A673 (cell line): ENCODE measurements at regions not wholly inside any gene's neighbourhood (a gene's known extent, or its start where the extent isn't known, plus 50 kb on each side); places are given as distances from the start of the nearest gene placed in this dataset.

Source experiments
- CTCF ChIP-seq: fragments of 300-800, 200-600 bp; sonication (generic); conservative IDR thresholded peaks from 2 replicates; pipeline ENCODE4 v1.5.1; 2017; ENCODE audit warnings: low read depth, mild to moderate bottlenecking, antibody characterized with exemption, low read length, moderate library complexity, mixed read lengths
- EZH2 ChIP-seq: fragments of 200-600 bp; sonication (generic); IDR thresholded peaks from 2 replicates; pipeline ENCODE4 v1.6.1; 2017; ENCODE audit warnings: borderline replicate concordance, low read depth, mild to moderate bottlenecking, mixed read lengths, antibody characterized with exemption, low read length; ENCODE audit not compliant: poor library complexity, severe bottlenecking

GRCh38 chr5:44932922-44933585, 124.3 kb downstream of the MRPS30 start:
- no peak for TF ChIP-seq CTCF
- no peak for TF ChIP-seq EZH2
